ENCODE measurements at regions not wholly inside any gene's neighbourhood (a gene's known extent, or its start where the extent isn't known, plus 50 kb on each side); places are given as distances from the start of the nearest gene placed in this dataset.

- H3K4me3 ChIP-seq (ENCODE audit: low read depth, low read length): no peak overlapping the region
- DNase-seq (ENCODE audit: low read depth): no peak
- no peak for TF ChIP-seq CTCF (IDR thresholded peaks at IDR 0.05; ENCODE audit: insufficient read depth, low read depth, low read length, missing control alignments)
These were observed 290.0 kb downstream of the IL15 start for GRCh38 chr4:141926406-141926805.

- no peak overlapping the region for H3K4me3 ChIP-seq (ENCODE audit: low read depth, low read length)
- TF ChIP-seq CTCF (IDR thresholded peaks at IDR 0.05; ENCODE audit: insufficient read depth, low read depth, low read length, missing control alignments): no peak
- DNase-seq (ENCODE audit: low read depth): no peak
These were observed 296.1 kb downstream of the IL15 start for GRCh38 chr4:141932490-141932889.

- no peak overlapping the region for H3K4me3 ChIP-seq (ENCODE audit: low read depth, low read length)
- no peak for TF ChIP-seq CTCF (IDR thresholded peaks at IDR 0.05; ENCODE audit: insufficient read depth, low read depth, low read length, missing control alignments)
- DNase-seq (ENCODE audit: low read depth): peak; percentile 2
These were observed 297.6 kb downstream of the IL15 start for GRCh38 chr4:141933978-141934377.

GRCh38 chr4:141955696-141956095 is 319.3 kb downstream of the IL15 start:
- no peak for TF ChIP-seq CTCF (IDR thresholded peaks at IDR 0.05; ENCODE audit: insufficient read depth, low read depth, low read length, missing control alignments)
- no peak overlapping the region for H3K4me3 ChIP-seq (ENCODE audit: low read depth, low read length)
- no peak for DNase-seq (ENCODE audit: low read depth)

- no peak overlapping the region for H3K4me3 ChIP-seq (ENCODE audit: low read depth, low read length)
- DNase-seq (ENCODE audit: low read depth): no peak
- TF ChIP-seq CTCF (IDR thresholded peaks at IDR 0.05; ENCODE audit: insufficient read depth, low read depth, low read length, missing control alignments): no peak
These were observed 321.0 kb downstream of the IL15 start for GRCh38 chr4:141957416-141957815.

- DNase-seq (ENCODE audit: low read depth): no peak
- no peak overlapping the region for H3K4me3 ChIP-seq (ENCODE audit: low read depth, low read length)
- TF ChIP-seq CTCF (IDR thresholded peaks at IDR 0.05; ENCODE audit: insufficient read depth, low read depth, low read length, missing control alignments): no peak
These were observed 326.1 kb downstream of the IL15 start for GRCh38 chr4:141962486-141962885.

- H3K4me3 ChIP-seq (ENCODE audit: low read depth, low read length): no peak overlapping the region
- no peak for TF ChIP-seq CTCF (IDR thresholded peaks at IDR 0.05; ENCODE audit: insufficient read depth, low read depth, low read length, missing control alignments)
- DNase-seq (ENCODE audit: low read depth): peak; percentile 6
These were observed 335.5 kb downstream of the IL15 start for GRCh38 chr4:141971869-141972268.
